HG03095 (cell line): ENCODE measurements at regions not wholly inside any gene's neighbourhood (a gene's known extent, or its start where the extent isn't known, plus 50 kb on each side); places are given as distances from the start of the nearest gene placed in this dataset.

ENCODE experiments used
- ATAC-seq: cut with Tn5 transposase; IDR thresholded peaks from one replicate; pipeline ENCODE4 v1.9.1; 2021; ENCODE audit warnings: moderate library complexity; ENCODE audit not compliant: unreplicated experiment

DNA sequence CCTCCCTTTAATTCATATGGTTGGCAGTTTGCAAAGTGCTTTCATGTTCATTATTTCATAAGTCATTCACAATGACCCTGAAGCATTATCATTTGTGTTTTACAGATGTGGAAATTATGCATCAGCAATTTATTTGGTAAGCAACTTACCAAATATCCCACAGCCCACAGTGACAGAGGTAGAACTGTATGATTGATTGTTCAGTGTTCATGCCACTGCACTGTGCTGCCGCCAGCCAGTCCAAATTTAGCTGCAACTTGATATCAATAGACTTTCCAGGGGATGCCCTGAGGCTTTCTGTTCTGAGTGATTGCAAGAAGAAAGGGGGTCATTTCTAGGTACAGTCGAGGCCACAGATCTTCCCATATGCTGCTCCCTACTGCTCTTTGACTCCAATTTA, 380.3 kb downstream of the PLPP3 start:
- no peak for ATAC-seq

DNA sequence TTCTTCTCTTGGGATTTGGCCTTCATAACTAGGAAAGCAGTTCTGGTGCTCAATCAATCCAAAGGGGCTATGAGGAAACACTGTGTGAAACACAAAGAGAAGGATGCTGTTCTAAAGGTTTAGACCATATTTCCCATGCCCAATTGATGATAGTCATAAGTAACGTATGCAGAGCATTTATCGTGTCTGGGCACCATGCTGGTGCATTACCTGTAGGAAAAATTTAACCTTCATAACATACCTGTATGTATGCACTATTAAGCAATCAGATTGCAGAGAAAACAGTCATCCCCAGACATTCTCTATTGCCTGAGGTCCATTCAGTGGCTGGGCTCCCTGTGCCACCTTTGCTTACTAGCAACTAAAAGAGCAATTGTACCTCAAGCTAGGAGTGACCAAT, 381.4 kb downstream of the PLPP3 start:
- no peak for ATAC-seq

DNA sequence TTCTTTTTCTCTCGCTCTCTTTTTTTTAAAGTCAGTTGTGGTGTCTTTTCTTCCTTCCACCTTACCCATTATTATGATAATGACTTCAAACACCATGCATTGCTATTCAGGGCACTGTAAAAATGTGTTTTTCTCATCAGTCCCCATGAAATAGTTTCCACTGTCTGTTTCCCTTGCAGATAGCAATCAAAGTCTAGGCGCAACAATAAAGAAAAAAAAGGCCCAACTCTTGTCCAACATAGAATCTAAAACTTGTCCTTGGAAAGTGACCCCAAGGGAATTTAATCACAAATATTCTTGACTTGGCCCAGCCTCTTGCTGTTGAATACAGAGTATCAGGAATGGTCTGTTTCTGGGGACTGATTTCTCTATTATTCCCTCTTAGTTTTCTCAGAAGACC, 382.5 kb downstream of the PLPP3 start:
- ATAC-seq, result no peak

DNA sequence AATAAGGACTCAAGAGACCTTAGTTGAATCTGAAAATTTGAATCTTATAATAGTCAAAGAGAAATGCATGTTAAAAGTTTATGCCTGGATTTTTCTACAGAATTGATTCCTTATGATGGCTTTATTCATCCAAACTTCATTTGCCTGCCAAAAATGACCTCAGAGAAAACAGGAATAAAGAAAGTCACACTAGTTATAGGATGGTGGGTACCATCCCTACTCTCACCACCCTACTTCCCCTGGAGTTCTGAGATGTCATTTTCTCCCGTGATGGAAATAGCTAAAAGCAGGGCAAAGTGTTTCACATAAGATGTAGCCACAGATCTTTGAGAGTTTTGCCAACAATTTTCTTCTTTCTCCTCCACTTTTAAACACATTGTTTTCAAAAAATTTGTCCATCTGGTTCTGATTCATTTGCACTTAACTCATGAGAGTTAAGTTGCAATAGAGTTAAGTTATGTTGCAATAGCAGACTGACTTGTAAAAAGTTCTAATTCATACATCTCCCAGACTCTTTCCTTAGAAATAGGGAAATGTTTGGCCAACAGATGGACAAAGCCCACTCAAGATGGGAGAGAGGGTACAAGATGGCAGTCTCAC, 384.6 kb downstream of the PLPP3 start:
- ATAC-seq, result no peak

DNA sequence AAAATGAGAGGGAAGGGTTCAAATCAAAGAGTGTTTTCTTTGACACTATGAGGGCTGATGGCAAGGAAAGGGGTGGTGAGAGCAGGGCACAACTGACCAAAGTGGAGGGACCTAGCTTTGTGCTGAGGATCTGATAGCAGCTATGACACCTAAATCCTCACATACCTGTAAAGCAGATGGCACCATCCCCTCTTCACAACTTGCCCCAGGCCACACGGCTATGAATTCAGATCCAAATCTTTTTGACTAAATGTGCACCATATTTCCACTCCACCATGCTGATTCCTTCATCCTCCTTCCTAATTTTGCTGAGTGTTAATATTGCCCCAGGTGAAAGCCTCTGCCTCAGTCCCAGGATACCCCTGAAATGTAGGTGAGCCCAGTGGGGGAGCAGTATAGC, 385.7 kb downstream of the PLPP3 start:
- ATAC-seq, result no peak

DNA sequence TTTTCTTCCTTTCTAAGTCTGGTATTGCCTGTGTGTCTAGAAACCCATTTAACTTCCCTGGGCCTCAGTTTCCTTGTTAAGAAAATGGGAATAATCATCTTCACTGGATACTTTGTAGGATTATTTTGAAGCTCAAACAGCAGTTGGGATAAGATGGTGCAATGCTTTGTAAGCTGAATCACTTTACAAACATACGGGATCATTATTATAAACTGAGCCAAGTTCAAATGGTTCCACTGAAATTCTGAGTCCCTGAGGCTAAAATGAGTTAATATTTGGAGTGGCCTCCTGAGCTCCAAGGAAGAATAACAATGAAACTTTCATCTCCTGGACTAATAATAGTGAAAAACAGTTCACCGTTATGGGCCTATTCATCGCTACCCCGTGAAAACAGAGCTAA, 388.0 kb downstream of the PLPP3 start:
- no peak for ATAC-seq

DNA sequence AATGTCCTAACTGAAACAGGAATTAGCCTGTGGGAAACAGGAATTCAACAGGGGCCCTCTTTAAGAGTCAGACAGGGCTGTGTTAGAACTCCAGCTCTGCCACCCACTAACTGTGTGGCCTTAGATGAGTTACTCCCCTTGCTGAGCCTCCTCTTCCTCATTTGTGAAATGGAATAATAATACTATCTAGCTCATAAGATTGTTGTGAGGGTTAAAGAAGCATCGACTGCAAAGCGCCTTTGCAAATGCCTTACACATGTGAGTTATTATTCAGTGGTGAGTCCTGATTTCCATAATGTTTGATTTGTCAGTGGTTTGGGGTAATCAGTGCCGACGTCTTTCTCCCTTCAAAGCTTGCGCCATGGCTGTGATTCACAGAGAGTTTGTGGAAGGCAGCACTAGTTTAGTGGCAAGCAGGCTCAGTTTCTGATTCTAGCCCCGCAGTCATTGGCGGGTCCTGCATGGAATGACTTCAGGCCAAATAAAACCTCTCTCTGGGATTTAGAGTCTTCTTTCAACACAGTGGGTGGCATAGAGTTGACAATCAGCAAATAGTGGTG, 388.5 kb downstream of the PLPP3 start:
- no peak for ATAC-seq

DNA sequence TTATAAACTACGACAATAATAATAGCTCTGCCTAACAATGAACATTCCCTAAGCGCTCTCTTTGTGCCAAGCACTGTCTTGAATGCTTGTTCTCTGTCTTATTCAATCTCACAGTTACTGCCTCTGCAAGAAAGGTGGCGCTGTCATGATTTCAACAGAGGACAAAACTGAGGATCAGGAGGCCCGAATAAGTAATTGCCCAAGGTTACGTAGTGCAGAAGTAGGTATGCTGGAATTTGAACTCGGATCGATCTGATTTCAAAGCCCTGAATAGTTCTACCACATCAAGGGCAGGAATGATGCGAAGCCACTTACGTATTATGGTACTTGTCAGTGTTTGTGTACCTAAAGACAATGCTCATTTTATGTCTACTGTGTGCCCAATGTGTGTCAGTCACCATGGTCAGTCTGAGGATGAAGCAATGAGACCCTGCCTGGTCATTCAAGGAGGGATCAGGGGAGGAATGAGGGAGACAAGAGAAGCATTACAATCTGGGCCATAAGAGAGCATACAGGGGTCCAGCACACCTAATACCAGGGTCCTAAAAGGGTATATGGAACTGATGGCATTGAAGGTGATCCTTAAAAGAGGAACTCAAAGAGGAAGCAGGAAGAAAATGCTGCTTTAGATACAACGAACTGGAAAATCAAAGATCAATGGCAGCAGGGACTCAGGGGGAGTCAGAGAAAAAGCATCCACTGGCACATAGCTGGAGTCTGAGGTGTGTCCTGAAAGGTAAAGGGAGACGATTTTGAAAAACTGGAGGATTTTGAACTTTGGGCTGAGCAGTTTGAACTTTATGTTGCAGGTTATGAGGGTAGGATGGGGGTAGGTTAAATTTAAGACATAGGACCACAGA, 389.2 kb downstream of the PLPP3 start:
- no peak for ATAC-seq

DNA sequence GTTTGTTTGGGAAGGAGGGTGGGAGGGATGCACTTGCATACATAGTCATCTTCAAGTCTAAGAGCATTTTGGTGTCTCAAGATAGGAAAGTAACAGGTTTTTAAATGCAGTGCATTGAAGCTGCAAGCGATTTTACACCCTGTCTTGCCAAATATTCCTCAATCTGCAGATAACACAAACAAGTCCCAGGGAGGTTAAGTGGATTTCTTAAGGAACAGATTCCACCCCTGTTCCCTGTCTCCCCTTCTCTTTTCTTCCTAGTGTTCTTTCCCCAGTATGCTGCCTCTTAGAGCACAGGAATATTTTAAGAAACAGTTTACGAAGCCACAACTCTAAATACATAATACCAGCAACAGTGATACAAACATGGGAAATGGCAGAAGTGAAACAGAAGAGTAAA, 389.9 kb downstream of the PLPP3 start:
- ATAC-seq, result no peak

DNA sequence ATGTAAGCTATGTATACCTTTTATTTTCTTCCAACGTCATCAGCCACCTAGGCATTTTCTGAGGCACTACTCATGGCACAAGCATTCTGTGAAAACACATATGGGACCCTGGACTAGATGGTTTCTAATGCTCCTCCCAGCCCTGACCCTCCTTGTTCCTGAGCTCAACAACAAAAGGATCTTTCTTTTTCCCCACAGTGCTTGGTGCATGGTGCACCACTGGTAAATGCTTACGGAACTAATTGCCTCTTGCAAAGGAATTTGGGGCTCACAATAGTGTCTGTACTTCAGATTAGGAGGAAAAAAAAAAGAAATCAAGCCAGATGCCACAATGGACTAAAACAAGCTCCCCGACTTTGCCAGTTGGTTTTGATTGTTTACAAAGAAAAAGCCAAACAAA, 390.5 kb downstream of the PLPP3 start:
- ATAC-seq, result no peak

DNA sequence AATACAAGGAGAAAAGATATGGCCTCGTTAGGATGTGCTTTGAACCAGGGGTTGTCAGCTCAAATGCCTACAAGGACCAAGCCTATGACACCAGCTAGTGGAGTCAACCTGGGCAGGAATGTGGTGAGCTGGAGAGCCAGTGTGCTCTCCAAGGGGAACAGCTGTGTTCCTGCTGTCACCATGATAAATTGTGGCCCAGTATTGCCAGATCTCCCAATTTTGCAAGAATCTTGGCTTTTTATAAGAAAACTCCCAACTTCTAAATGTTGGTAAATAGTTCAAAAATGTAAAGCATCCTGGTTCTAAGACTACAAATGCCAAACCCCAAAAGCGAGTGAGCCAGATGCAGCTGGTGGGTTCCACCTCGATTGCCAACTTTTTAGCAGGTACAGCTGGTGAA, 391.1 kb downstream of the PLPP3 start:
- ATAC-seq, result no peak

DNA sequence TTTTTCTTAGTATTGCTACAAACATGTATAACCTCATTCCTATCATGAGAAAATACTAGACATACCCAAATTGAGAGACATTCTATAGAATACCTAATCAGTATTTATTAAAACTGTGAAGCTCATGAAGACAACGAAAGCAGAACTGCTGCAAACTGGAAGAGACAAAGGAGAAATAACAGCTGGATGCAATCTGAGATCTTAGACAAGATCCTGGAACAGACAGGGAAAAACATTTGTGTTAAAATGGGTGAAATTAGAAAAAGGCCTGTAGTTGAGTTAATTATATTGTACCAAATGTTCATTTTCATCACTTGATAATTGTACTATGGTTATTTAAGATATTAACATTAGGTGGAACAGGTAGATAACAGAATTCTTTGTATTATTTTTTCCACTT, 392.0 kb downstream of the PLPP3 start:
- no peak for ATAC-seq

DNA sequence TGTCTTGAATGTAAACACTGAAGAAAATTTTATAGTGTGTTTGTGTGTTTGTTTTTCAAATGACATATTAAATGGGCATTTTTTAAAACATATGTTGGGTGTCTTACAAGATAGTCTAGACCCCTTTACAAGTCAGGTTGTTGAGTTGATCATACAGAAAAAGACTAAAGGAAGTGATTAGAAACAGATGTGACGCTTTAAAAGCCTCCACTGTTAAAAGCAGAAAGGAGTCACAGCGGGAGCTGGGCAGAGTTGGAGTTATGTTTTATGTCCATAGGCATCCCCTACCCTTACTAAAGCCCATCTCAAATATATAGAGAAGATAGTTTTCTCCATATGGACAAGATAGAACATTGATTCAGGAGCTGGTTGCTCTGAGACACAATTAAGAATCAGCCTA, 393.9 kb downstream of the PLPP3 start:
- no peak for ATAC-seq

DNA sequence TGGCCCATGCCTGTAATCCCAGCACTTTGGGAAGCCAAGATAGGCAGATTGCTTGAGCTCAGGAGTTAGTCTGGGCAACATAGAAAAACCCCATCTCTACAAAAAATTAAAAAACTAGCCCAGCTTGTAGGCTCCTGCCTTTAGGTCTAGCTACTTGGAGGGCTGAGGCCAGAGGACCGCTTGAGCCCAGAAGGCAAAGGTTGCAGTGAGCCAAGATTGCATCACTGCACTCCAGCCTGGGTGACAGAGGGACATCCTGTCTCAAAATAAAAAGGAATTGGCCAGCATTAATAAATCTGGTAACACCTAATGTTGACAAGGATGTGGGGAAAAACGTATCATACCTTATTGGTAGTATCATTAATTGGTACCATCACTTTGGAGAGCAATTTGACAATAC, 396.2 kb downstream of the PLPP3 start:
- no peak for ATAC-seq

DNA sequence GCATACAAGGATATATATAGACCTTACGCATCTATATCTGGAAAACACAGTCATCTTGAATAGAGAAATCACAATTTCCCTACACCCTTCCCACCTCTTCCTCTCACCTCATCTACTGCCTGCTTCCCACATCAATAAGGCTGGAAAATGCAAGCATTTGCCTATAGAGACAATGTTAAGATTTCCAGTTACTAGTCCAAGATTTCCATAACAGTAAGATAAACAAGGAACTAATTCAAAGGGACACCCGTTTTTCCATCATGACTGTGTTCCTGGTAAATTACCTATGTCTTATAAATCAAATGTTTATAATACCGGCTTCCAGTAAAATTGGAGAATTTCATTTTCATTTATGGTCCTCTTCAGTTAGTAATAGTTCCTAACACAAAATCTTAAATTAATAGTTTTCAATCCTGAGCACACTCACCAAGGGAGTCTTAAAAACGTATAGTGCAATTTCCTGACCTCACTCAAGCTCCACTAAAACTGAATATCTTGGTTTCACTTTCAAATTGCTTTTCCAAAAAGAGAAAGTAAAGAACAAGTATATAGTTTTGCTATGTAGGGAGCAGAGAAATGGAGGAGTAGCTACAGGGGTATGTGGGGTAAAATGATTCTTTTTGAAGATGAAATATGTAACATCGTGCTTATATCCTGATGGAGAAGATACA, 398.7 kb downstream of the PLPP3 start:
- ATAC-seq, result no peak

DNA sequence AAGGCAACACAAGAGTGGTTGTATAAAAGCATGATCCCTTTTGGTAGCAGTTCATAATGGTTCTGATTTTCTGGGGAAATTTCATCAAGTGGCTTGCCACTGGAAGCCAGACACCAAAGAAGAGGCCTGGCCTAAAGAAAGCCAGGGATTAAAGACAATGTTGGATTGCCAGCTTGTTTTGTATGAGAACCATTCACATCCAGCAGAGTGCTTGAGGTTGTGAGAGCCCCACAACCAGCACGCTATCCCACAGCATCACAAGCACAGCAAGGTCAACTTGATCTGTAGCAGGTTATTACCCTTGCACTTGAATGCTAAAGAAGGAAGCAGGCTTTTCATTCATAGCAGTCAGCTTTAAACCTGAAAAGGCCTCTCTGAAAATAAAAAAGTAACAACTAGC, 399.8 kb downstream of the PLPP3 start:
- no peak for ATAC-seq

DNA sequence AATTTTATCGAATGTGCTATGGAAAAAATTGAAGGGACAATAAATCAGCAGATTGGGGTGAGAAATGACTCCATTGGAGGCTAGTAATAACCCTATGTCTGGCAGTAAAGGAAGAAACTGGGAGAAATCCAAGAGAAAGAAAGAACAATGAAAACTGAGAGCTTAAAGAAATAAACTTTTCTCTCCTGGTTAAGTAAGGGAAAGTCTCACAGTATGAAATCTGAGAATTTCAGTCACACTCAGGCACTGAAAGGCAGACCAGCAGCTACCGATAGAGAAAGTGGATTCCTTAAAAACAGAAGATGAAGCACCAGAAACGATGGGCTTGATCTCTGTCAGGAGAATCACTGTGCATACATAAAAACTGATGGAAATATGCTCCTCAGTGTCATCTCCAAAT, 404.2 kb downstream of the PLPP3 start:
- ATAC-seq, result no peak

DNA sequence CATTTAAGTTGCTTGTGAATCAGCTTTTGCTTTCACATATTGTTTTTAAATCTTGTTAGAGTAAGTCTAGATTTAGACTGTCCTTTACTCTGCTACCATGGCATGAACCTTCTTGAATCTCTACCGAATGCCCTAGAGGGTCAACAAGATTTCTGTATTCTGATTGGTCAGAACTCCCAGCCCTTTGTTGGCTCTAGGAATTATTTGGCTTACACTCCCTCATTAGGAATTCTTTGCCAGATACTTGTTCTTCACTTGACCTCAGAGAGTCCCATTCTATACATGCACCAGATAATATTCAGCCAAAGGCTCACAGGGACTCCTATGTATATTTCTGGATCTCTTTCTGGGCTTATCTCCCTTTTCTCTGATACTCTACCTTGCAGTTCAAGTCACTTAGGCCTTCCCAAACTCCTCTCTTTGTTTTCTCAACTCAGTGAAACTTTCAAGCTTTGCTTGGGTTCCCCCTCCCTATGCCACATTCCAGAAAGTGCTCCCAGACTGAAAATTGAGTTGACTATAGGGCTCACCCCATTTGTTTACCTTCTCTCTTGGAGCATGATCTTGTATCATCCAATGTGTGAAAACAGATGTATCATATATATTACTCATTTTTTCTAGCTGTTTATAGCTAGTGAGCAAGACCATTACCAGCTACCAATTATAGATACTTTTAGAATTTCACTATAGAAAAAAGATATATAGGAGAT, 405.0 kb downstream of the PLPP3 start:
- no peak for ATAC-seq

DNA sequence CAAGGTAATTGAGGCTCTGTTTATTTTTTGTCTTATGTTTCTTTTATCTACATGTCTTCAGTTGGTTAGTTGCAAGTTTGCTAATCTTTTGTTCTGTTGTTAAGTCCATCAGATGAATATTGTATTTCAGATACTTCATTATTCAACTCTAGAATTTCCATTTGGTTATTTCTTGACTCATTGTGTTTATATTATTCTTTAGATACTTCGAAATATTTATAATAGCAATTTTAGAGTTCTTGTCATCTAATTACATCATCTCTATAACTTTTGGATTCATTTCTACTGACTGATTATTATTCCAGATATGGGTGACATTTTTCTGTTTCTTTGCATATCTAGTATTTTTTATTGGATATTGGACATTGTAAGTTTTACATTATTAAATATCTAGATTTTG, 405.6 kb downstream of the PLPP3 start:
- ATAC-seq, result no peak

DNA sequence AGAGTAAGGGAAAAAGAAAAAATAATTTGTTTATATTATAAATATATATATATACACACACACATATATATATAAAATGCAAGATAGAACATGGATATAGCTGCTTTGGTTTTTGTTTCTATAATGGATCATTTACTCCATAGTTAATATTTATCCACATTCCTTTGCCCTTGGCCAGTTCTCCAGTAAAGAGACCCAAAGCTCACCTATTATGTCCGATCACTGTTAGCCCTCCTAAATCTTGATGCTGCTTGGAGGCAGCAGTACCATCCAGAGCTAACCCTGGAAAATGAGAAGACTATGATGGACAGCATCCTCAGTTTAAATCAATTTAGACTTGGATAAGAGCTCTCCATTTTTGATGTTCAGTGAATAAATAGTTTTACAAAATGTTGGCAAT, 407.7 kb downstream of the PLPP3 start:
- no peak for ATAC-seq

DNA sequence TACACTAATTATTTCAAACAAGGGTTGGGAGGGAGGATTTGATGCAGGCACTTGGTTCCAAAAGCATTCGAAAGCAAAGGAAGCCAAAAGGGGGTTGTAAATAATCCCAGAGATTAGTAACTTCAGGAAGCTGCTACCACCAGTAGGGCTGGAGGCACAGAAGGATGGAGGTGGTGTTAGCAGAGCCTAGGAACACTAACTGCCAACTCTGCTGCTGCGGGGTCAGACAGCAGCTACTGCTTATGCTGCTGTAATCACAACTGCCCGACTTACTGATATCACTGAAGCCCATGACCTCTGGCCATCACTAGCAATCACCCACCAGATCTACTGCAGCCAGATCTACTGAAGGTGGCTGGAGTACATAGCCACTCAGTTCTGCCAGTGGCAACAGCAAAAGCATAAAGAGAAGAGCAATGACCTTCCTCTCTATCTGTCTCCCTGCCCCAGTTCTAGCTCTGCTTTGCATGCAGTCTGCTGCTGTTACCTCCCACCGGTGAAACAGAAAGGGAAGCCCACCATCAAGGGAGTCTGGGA, 408.5 kb downstream of the PLPP3 start:
- no peak for ATAC-seq
